ENCODE measurements at regions not wholly inside any gene's neighbourhood (a gene's known extent, or its start where the extent isn't known, plus 50 kb on each side); places are given as distances from the start of the nearest gene placed in this dataset.

GRCh38 chr3:61451841-61452240 lies 109.5 kb upstream of the PTPRG start:
- no peak for DNase-seq (ENCODE audit: low spot score)
- no peaks in the 10 kb centered on the region for H3K36me3 ChIP-seq (ENCODE audit: insufficient read depth)
- H3K27ac Mint-ChIP-seq: no peak overlapping the region
- no peak overlapping the region for H2AFZ ChIP-seq
- no peaks in the 10 kb centered on the region for H3F3A ChIP-seq (replicated peaks; ENCODE audit: low read depth)
- TF ChIP-seq NANOG (IDR thresholded peaks at IDR 0.05; ENCODE audit: borderline replicate concordance) (no peak), ZNF462 (CRISPR knock-in tag; IDR thresholded peaks at IDR 0.05) (no peak), EZH2phosphoT487 (IDR thresholded peaks at IDR 0.05; ENCODE audit: unreplicated experiment) (no peak), CTCF (conservative IDR thresholded peaks at IDR 0.05; ENCODE audit: low read depth in 2 of 2) (no peak), ZNF114 (CRISPR knock-in tag; IDR thresholded peaks at IDR 0.05) (no peak), REST (IDR thresholded peaks at IDR 0.05; ENCODE audit: unreplicated experiment) (no peak)
- TF ChIP-seq, protein P1, sequence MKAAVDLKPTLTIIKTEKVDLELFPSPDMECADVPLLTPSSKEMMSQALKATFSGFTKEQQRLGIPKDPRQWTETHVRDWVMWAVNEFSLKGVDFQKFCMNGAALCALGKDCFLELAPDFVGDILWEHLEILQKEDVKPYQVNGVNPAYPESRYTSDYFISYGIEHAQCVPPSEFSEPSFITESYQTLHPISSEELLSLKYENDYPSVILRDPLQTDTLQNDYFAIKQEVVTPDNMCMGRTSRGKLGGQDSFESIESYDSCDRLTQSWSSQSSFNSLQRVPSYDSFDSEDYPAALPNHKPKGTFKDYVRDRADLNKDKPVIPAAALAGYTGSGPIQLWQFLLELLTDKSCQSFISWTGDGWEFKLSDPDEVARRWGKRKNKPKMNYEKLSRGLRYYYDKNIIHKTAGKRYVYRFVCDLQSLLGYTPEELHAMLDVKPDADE (IDR thresholded peaks at IDR 0.05): no peak
- H3K36me3 Mint-ChIP-seq (ENCODE audit: low read depth): no peaks in the 10 kb centered on the region
- peaks cover under 1% of the 10 kb centered on the region for H3K27me3 Mint-ChIP-seq (ENCODE audit: insufficient read depth, low read depth, poor library complexity)
- H3K27me3 ChIP-seq (ENCODE audit: insufficient read depth): no peaks in the 10 kb centered on the region
- H3K27ac ChIP-seq (ENCODE audit: low read depth): no peak overlapping the region
- H3K4me3 Mint-ChIP-seq: no peak overlapping the region
- H4K20me1 ChIP-seq (replicated peaks; ENCODE audit: insufficient read depth): no peaks in the 10 kb centered on the region
- H3K79me2 ChIP-seq (replicated peaks; ENCODE audit: insufficient read depth): no peaks in the 10 kb centered on the region
- no peaks in the 10 kb centered on the region for H3K9me3 Mint-ChIP-seq
- no peaks in the 10 kb centered on the region for H3K4me1 Mint-ChIP-seq
- H3K4me3 ChIP-seq: no peak overlapping the region
- H3K4me2 ChIP-seq: no peak overlapping the region
- no peak for ATAC-seq
- no peaks in the 10 kb centered on the region for H3K4me1 ChIP-seq (ENCODE audit: insufficient read depth)
- no peaks in the 10 kb centered on the region for H3K9me2 ChIP-seq (ENCODE audit: insufficient read depth)
